T-helper 2 cell (primary cell): ENCODE measurements at regions not wholly inside any gene's neighbourhood (a gene's known extent, or its start where the extent isn't known, plus 50 kb on each side); places are given as distances from the start of the nearest gene placed in this dataset.

ENCODE experiments used
- DNase-seq, 5 experiments: peaks; one replicate each; pipeline versions ENCODE4 v3.0.0 to v3.0.0-alpha.2; 2012 to 2022

- DNase-seq: no peak
Observed at GRCh38 chr12:65630555-65630954, 193.7 kb upstream of the HMGA2 start.

GRCh38 chr12:65631621-65632111, 192.6 kb upstream of the HMGA2 start:
- no peak for DNase-seq

DNA sequence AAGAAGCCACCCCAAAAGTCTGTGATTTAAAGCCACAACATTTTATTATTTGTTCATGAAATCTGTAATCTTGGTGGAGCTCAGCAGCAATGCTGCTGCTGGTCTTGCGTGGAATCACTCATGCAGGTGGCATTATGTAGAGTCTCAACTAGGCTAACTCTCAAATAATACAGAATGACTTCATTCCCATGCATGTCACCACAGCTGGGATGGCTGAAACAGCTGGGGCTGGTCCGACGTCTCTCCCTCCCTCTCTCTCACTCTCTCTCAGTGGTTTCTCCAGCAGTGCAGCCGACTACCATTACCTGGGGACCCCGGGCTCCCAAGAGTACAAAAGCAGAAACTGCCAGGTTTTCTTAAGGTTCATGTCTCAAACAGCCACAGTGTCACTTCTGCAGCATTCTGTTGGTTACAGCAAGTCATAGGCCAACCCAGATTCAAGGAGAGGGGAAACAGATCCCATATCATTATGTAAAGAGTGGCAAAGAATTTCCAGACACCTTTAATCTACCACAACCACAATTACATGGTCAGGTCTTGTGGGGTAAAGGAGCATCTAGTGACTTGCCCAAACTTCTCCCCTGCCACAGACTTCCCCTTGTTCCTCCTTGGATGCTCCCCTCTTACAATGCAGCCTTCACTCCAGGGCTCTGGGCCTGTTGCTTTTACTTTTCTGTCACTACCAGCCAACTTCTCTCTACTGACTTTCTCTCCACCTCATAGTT, 192.0 kb upstream of the HMGA2 start:
- DNase-seq: no peak

DNA sequence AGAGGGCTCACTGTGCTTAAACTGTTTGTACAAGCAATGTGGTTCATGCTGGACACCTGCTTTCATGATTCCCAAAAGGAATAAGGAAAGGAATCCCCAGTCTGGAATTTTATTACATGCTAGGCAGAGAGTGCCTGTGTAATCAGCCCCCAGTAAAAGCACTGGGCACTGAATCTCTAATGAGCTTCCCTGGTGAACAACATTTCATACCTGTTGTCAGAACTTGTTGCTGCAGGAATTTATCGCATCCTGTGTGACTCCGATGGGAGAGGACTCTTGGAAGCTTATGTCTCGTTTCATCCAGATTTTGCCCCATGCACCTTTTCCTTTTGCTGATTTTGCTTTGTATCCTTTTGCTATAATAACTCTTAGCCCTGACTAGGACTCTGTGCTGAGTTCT, 190.2 kb upstream of the HMGA2 start:
- no peak for DNase-seq

DNA sequence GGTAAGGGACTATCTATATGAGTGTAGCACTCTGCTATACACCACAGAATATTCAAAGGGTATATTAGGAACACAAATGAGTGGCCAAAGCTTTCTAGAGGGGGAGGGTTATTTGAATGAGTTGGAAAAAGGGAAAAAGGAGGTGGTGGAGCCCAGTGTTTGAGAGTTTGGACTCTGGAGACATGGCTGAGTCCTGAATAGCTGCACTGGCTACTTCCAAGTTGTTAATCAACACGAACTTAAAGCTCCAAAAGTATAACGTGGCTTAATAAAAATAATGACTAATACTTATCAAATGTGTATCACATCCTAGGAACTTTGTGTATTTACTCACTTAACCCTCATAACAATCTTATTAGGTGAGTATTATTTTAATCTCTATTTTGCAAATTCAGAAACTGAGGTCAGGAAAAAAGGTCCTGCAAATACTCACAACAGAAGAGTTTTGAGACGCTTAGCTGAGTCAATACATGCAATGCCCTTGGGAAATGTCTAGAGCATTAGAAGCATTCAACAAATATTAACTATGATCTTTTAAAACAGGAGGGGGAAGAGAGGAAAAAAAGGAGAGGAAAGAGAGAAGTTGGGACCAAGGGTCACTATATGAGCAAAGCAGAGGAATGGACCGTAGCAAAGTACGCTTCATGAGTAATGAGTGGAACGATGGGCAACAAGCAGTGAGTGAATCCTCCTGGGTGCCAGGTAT, 189.5 kb upstream of the HMGA2 start:
- no peak for DNase-seq

DNA sequence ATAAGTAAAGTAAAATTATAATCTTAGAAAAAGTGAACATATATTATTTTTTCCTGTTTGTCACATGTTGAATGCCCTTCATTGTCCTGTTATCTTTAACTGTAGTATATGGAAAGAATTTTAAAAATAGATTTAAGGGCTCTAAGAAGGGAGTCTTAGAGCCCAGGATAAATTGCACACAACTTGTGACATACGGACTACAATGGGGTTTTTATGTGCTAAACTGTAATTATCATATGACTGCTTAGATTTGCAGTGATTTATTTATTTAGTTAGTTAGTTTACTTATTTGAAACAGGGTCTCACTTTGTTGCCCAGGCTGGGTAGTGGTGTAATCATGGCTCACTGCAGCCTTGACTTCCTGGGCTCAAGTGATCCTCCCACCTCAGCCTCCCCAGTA, 187.8 kb upstream of the HMGA2 start:
- DNase-seq: no peak

DNA sequence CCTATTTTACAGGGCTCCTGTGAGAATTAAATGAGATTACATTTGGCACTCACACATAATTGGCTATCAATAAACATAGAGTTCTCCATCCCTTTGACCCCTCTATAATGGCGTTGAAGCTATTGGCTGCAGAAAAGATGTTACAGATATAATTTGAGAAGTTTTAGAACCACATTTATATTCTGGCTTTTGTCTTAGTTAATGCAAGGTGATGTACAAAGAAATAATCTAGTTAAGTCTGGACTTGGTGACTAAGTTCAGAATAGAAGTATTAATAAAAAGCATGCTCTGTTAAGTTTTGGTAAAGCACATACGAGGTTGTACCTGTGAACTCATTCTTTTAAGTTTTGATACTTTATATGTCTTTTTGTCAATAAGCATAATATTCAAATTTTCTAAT, 187.1 kb upstream of the HMGA2 start:
- no peak for DNase-seq

- no peak for DNase-seq
Observed at GRCh38 chr12:65637774-65638173, 186.5 kb upstream of the HMGA2 start.

DNA sequence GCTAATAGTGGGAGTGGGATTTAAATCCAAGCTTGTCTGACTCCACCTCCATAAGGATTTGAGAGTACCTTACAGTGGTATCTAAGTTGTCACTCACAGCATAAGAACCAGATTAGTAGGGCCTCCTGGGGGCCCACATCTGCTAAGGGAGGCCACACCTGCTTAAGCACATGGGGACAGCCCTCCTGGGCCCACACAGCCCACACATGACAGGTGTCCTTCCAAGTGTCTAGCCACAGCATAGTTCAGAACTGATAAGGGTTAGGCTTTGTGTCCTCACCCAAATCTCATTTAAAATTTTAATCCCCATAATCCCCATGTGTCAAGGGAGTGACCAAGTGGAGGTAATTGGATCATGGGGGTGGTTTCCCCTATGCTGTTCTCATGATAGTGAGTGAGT, 186.0 kb upstream of the HMGA2 start:
- no peak for DNase-seq

- DNase-seq: no peak
Observed at GRCh38 chr12:65640489-65640901, 183.8 kb upstream of the HMGA2 start.

GRCh38 chr12:65642061-65642661, 182.1 kb upstream of the HMGA2 start:
- DNase-seq: no peak

DNA sequence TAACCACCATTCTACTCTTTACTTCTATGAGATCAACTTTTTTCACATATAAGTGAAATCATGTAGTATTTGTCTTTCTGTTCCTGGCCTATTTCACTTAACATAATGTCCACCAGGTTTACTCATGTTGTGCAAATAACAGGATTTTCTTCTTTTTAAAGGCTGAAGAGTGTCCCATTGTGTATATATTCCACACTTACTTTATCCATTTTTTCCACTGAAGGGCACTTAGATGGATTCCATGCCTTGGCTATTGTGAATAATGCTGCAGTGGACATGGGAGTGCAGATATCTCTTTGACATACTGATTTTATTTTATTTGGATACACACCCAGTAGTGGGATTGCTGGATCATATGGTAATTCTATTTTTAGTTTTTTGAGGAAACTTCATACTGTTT, 181.1 kb upstream of the HMGA2 start:
- DNase-seq: no peak

- no peak for DNase-seq
Observed at GRCh38 chr12:65643595-65644386, 180.5 kb upstream of the HMGA2 start.

- DNase-seq: no peak
Observed at GRCh38 chr12:65646127-65646643, 178.1 kb upstream of the HMGA2 start.

- DNase-seq: no peak
Observed at GRCh38 chr12:65647074-65647473, 177.2 kb upstream of the HMGA2 start.

DNA sequence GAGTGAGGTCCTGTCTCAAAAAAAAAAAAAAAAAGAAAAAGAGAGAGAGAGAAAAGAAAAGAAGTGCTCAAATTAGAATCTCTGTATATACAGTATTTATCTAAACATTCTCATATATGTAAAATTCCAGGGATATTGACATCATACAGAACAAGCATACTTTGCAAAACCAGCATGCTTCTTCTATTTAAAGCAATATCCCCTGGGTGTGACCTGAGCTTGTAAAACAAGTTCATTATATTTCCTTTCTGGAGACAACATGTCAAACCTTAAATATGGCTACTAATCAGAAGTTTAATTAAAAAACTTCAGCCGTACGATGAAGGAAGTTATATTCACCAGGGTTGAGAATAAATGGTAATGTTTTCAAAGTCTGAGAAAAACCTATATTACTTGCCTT, 175.8 kb upstream of the HMGA2 start:
- no peak for DNase-seq

DNA sequence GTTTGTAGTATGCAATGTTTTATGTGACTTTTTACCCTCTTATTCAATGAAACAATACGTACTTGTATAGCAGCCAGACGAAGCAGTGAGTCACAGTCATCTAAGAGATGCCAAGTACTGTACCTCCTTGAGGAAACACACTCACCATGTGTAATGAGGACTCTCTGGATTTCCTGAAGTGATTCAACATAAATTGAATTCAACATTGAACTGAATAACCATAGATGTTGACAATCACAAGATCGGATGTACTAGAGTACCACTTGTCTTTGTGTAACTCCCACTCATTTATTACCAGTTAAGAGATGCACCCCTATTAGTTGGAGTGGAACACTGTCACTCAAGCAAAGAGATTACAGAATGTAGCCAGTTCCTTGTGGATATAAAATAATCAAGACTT, 175.2 kb upstream of the HMGA2 start:
- DNase-seq: no peak

- DNase-seq: no peak
Observed at GRCh38 chr12:65651060-65651459, 173.2 kb upstream of the HMGA2 start.

DNA sequence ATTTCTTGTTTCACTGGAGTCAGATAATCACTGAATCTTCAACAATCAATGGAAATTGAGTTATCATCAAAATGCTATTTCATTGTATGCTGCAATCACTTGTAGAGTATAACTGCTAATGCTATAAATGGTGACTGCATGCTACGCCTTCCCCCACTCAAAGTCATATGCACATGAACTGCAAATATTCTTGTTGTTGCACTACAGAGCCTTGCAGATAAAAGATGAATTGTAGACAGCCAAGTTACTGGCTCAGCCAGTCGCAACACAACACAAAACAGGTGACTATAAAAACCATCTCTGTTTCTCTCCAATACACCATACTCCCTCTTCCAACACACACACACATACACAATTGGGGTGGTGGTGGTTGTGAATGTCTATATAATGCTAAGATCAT, 171.0 kb upstream of the HMGA2 start:
- DNase-seq: no peak

DNA sequence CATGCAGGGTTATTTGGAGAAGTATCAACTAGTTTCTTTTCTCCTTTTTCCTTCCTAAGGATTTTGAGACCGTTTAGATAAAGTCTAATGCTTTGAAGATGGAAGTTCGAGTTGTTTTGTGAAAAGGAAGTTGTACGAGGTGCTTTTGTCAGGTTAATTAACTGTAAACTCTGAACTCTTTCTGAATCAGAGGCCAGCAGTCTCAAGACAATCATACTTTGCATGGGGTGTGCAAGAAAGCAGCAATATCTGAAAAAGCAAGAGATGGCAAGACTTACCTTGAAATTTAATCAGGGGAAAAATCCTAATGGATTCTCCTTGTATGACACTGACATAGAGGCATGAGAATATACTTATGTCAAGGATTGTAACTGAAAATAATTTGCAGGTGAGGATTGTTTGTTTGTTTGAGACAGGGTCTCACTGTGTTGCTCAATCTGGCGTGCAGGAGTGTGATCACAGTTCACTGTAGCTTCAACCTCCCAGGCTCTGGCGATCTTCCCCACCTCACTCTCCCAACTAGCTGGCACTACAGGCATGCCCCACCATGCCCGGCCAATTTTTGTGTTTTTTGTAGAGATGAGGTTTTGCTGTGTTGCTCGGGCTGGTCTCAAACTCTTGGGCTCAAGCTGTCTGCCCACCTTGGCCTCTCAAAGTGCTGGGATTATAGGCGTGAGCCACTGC, 170.2 kb upstream of the HMGA2 start:
- DNase-seq: no peak

DNA sequence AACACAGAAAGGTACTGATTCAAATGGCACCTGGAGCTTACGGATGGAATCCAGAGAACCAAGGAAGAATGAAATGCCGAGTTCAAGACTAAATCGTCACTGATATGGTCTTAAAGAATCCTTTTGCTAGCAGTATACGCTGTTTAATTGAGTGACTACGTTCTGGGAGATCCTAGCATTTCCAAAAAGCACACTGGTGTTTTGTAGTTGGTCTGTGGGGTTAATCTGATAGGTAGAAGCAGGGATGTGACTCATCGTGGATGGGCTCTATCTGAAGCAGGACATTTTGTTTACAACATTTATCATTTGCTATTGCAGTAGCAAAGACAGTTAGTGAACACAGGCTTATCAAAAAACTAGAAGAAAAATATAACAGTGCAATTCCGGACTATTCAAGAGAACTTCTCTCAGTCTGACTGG, 169.2 kb upstream of the HMGA2 start:
- no peak for DNase-seq

DNA sequence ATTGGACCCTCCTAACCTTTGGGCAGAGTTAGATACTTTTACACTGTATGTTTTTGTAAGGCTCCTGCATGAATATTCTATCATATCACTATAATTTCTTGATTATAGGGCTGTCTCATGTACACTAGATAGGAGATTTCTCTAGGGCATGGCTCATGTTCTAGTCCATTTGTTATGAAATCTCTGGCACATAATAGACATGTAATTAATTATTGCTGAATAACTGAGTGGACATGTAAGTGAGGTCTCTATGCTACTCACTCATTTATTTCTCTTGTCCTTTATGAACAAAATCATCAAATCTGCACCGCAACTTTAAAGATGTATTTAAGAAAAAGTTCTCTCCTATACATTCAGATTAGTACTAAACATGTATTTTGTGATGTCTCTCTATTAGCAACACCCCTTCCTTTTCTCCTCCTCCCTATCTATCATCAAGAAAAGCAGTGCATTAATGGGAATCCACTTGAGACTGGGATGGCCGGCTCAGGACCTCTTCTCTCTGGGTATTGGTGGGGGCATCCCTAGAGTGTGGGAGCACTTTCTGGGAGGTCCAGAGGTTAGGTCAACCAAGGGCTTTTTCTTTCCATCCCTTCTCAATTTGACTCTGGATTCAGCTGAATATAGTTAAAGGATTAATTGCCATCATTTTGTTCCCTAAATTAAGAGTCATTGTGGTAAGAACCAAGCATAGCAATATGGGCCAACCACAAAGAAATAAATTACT, 168.0 kb upstream of the HMGA2 start:
- no peak for DNase-seq
